HepG2 (cell line): ENCODE measurements at regions not wholly inside any gene's neighbourhood (a gene's known extent, or its start where the extent isn't known, plus 50 kb on each side); places are given as distances from the start of the nearest gene placed in this dataset.

Source experiments
- ATAC-seq: fragments of 200-7000 bp; cut with Tn5 transposase; 3 replicates; pipeline ENCODE4 v1.9.1; 2020; ENCODE audit warnings: mild to moderate bottlenecking, moderate library complexity
- BruUV-seq: library from RNA; stranded (reverse); fragments of 400-500 nt; replicated peaks from 2 replicates; lab custom pipeline; 2021; lab: Mats Ljungman, UMichigan
- CTCF ChIA-PET: fragments of 300-600 bp; formaldehyde crosslinking; extraction: SDS; loops from one replicate; lab custom pipeline; 2021; ENCODE audit warnings: low total read pairs, inconsistent platforms, low intra/inter-chr PET ratio; lab: Yijun Ruan, JAX
- POLR2A ChIA-PET: fragments of 350-600 bp; sonication (Branson Sonifier 250); formaldehyde crosslinking; loops from one replicate; lab custom pipeline; 2020; ENCODE audit warnings: antibody characterized with exemption, inconsistent platforms; lab: Yijun Ruan, JAX
- DNase-seq: peaks from one replicate; pipeline ENCODE4 v3.0.0-alpha.2; 2015; ENCODE audit warnings: low spot score
- FAIRE-seq: peaks from 3 replicates; lab custom pipeline; 2011; peaks lifted over from hg19 to GRCh38; lab: Jason Lieb, UNC
- H2AFZ ChIP-seq: one replicate; pipeline ENCODE4 v1.6.1; 2011; ENCODE audit warnings: low read length, inconsistent platforms
- H3K27ac ChIP-seq: fragments of 300-600 bp; 3 replicates; pipeline ENCODE4 v1.8.0; 2011; ENCODE audit warnings: mixed run types, mild to moderate bottlenecking, mixed read lengths, low read length, inconsistent platforms; ENCODE audit not compliant: insufficient read depth; ENCODE audit errors: extremely low read length
- H3K27me3 ChIP-seq, 2 experiments: fragments of 200-600 bp in 1 of 2; 2 replicates in 1 of 2; 3 replicates in 1 of 2; pipeline versions ENCODE4 v1.6.0 to v1.8.0; 2011; ENCODE audit warnings: low read length in 2 of 2, mild to moderate bottlenecking in 2 of 2, moderate library complexity in 2 of 2, inconsistent platforms in 1 of 2; ENCODE audit not compliant: insufficient read depth in 2 of 2, control insufficient read depth in 1 of 2
- H3K36me3 ChIP-seq, 2 experiments: fragments of 200-600 bp in 1 of 2; replicated peaks in 1 of 2; 2 replicates in 1 of 2; 3 replicates in 1 of 2; pipeline versions ENCODE4 v1.5.1 to v1.8.0; 2011; ENCODE audit warnings: low read length in 2 of 2, inconsistent platforms in 1 of 2; ENCODE audit not compliant: insufficient read depth in 2 of 2, control insufficient read depth in 1 of 2
- H3K4me1 ChIP-seq: 2 replicates; pipeline ENCODE4 v1.5.1; 2012; ENCODE audit warnings: low read length, inconsistent platforms; ENCODE audit not compliant: insufficient read depth
- H3K4me2 ChIP-seq: 2 replicates; pipeline ENCODE4 v1.6.0; 2011; ENCODE audit warnings: low read depth, low read length, inconsistent platforms
- H3K4me3 ChIP-seq, 3 experiments: fragments of 200-600 bp in 1 of 3; sonication (generic), shearing (Covaris generic) in 1 of 3; replicated peaks in 1 of 3; 2 replicates each; pipeline ENCODE4 v1.5.1; 2011 to 2016; ENCODE audit warnings: low read length in 3 of 3, inconsistent platforms in 2 of 3, low read depth in 2 of 3, mild to moderate bottlenecking in 2 of 3, control low read depth in 1 of 3, mixed read lengths in 1 of 3; ENCODE audit not compliant: insufficient read depth in 1 of 3
- H3K79me2 ChIP-seq: one replicate; pipeline ENCODE4 v1.6.1; 2011; ENCODE audit warnings: low read length, inconsistent platforms; ENCODE audit not compliant: insufficient read depth
- H3K9ac ChIP-seq: 2 replicates; pipeline ENCODE4 v1.6.0; 2011; ENCODE audit warnings: mild to moderate bottlenecking, low read depth, low read length, inconsistent platforms; ENCODE audit not compliant: insufficient read depth
- H3K9me3 ChIP-seq: 2 replicates; pipeline ENCODE4 v1.5.1; 2012; ENCODE audit warnings: mild to moderate bottlenecking, low read length
- H4K20me1 ChIP-seq: 2 replicates; pipeline ENCODE4 v1.6.0; 2011; ENCODE audit warnings: inconsistent platforms, mild to moderate bottlenecking, low read length, moderate library complexity; ENCODE audit not compliant: insufficient read depth
- ELF4 ChIP-seq: sonication (generic); formaldehyde crosslinking; IDR thresholded peaks from 2 replicates; pipeline ENCODE4 v1.5.0; 2020; ENCODE audit warnings: missing genetic modification reagents, mild to moderate bottlenecking, moderate library complexity, borderline replicate concordance
- MEF2D ChIP-seq: sonication (generic); formaldehyde crosslinking; IDR thresholded peaks from 2 replicates; pipeline ENCODE4 v1.5.1; 2020; ENCODE audit warnings: mild to moderate bottlenecking, missing genetic modification reagents
- ONECUT2 ChIP-seq: sonication (generic); formaldehyde crosslinking; IDR thresholded peaks from 2 replicates; pipeline ENCODE4 v1.4.0; 2020; ENCODE audit warnings: missing genetic modification reagents
- SP1 ChIP-seq, 2 experiments: fragments of 450-650 bp in 1 of 2; sonication (generic) in 1 of 2; formaldehyde crosslinking in 1 of 2; IDR thresholded peaks; 2 replicates each; pipeline versions ENCODE4 v1.4.0 to v1.6.1; 2016 to 2020; ENCODE audit warnings: missing genetic modification reagents in 1 of 2
- TBP ChIP-seq: sonication (generic); formaldehyde crosslinking; IDR thresholded peaks from 2 replicates; pipeline ENCODE4 v1.5.0; 2020; ENCODE audit warnings: missing genetic modification reagents
- XBP1 ChIP-seq: sonication (generic); formaldehyde crosslinking; IDR thresholded peaks from 2 replicates; pipeline ENCODE4 v1.5.0; 2020; ENCODE audit warnings: missing genetic modification reagents
- ZNF562 ChIP-seq: sonication (generic); formaldehyde crosslinking; IDR thresholded peaks from 2 replicates; pipeline ENCODE4 v1.8.0; 2022; ENCODE audit warnings: missing genetic modification reagents, borderline replicate concordance
- ZNF616 ChIP-seq: sonication (generic); formaldehyde crosslinking; IDR thresholded peaks from 2 replicates; pipeline ENCODE4 v1.5.0; 2020; ENCODE audit warnings: low read depth, mild to moderate bottlenecking, missing genetic modification reagents
- WGBS: methylation state at CpG from one replicate; pipeline ENCODE4 v1.1.6; 2017; ENCODE audit warnings: low lambda C conversion rate; 5-methylcytosine and 5-hydroxymethylcytosine counted together
- in situ Hi-C: cut with HindIII; loops from 2 replicates; pipeline ENCODE4 v1.10.0; 2017; ENCODE audit warnings: low pct_unique_long_range_greater_than_20kb; ENCODE audit not compliant: extremely low pct_ligation_motif_present
- intact Hi-C: fragments of 100-400 bp; cut with micrococcal nuclease; formaldehyde crosslinking; loops from one replicate; pipeline ENCODE4 v1.10.0; 2022; ENCODE audit not compliant: unreplicated experiment
- TF ChIP-seq, protein P1 (sequence below): sonication (generic); formaldehyde crosslinking; IDR thresholded peaks from 2 replicates; pipeline ENCODE4 v1.5.1; 2020; ENCODE audit warnings: missing genetic modification reagents, mild to moderate bottlenecking, borderline replicate concordance
- TF ChIP-seq, protein P2 (sequence below): sonication (generic); formaldehyde crosslinking; IDR thresholded peaks from 2 replicates; pipeline ENCODE4 v1.5.0; 2020; ENCODE audit warnings: missing genetic modification reagents, mild to moderate bottlenecking, borderline replicate concordance
- TF ChIP-seq, protein P3 (sequence below): sonication (generic); formaldehyde crosslinking; IDR thresholded peaks from 2 replicates; pipeline ENCODE4 v1.5.0; 2020; ENCODE audit warnings: mild to moderate bottlenecking, missing genetic modification reagents, borderline replicate concordance

GRCh38 chr7:26562841-26563240, 271.2 kb downstream of the SNX10 start:
- intact Hi-C loops: no loop called here
- TF ChIP-seq SP1 (IDR thresholded peaks at IDR 0.05) (no peak), SP1 (CRISPR knock-in tag; IDR thresholded peaks at IDR 0.05) (no peak), TBP (CRISPR knock-in tag) (no peak), ONECUT2 (CRISPR knock-in tag) (no peak), ZNF616 (CRISPR knock-in tag) (no peak), XBP1 (no peak), ZNF562 (CRISPR knock-in tag) (no peak), ELF4 (CRISPR knock-in tag) (no peak), MEF2D (CRISPR knock-in tag) (no peak)
- TF ChIP-seq, protein P1, sequence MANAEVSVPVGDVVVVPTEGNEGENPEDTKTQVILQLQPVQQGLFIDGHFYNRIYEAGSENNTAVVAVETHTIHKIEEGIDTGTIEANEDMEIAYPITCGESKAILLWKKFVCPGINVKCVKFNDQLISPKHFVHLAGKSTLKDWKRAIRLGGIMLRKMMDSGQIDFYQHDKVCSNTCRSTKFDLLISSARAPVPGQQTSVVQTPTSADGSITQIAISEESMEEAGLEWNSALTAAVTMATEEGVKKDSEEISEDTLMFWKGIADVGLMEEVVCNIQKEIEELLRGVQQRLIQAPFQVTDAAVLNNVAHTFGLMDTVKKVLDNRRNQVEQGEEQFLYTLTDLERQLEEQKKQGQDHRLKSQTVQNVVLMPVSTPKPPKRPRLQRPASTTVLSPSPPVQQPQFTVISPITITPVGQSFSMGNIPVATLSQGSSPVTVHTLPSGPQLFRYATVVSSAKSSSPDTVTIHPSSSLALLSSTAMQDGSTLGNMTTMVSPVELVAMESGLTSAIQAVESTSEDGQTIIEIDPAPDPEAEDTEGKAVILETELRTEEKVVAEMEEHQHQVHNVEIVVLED (CRISPR knock-in tag): no peak
- TF ChIP-seq, protein P2, sequence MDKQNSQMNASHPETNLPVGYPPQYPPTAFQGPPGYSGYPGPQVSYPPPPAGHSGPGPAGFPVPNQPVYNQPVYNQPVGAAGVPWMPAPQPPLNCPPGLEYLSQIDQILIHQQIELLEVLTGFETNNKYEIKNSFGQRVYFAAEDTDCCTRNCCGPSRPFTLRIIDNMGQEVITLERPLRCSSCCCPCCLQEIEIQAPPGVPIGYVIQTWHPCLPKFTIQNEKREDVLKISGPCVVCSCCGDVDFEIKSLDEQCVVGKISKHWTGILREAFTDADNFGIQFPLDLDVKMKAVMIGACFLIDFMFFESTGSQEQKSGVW (CRISPR knock-in tag): no peak
- TF ChIP-seq, protein P3, sequence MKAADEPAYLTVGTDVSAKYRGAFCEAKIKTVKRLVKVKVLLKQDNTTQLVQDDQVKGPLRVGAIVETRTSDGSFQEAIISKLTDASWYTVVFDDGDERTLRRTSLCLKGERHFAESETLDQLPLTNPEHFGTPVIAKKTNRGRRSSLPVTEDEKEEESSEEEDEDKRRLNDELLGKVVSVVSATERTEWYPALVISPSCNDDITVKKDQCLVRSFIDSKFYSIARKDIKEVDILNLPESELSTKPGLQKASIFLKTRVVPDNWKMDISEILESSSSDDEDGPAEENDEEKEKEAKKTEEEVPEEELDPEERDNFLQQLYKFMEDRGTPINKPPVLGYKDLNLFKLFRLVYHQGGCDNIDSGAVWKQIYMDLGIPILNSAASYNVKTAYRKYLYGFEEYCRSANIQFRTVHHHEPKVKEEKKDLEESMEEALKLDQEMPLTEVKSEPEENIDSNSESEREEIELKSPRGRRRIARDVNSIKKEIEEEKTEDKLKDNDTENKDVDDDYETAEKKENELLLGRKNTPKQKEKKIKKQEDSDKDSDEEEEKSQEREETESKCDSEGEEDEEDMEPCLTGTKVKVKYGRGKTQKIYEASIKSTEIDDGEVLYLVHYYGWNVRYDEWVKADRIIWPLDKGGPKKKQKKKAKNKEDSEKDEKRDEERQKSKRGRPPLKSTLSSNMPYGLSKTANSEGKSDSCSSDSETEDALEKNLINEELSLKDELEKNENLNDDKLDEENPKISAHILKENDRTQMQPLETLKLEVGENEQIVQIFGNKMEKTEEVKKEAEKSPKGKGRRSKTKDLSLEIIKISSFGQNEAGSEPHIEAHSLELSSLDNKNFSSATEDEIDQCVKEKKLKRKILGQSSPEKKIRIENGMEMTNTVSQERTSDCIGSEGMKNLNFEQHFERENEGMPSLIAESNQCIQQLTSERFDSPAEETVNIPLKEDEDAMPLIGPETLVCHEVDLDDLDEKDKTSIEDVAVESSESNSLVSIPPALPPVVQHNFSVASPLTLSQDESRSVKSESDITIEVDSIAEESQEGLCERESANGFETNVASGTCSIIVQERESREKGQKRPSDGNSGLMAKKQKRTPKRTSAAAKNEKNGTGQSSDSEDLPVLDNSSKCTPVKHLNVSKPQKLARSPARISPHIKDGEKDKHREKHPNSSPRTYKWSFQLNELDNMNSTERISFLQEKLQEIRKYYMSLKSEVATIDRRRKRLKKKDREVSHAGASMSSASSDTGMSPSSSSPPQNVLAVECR (CRISPR knock-in tag): no peak
- H2AFZ ChIP-seq: no peak overlapping the region
- BruUV-seq: no TSS peak
- H3K9me3 ChIP-seq: no peaks in the 10 kb centered on the region
- ATAC-seq (no peak), FAIRE-seq (no peak), DNase-seq (no peak)
- in situ Hi-C loops: no loop called here
- H3K27ac ChIP-seq: no peak overlapping the region
- H3K4me1 ChIP-seq: peaks cover 6% of the 10 kb centered on the region; the same call in 1 of the 2 replicates
- no peaks in the 10 kb centered on the region for H4K20me1 ChIP-seq
- H3K79me2 ChIP-seq: no peaks in the 10 kb centered on the region
- CTCF ChIA-PET: no interaction called here
- H3K4me2 ChIP-seq: no peak overlapping the region
- WGBS: 18% methylated on average over 3 of the region's 3 CpGs
- H3K36me3 ChIP-seq: no peaks in the 10 kb centered on the region
- POLR2A ChIA-PET: no interaction called here
- H3K4me3 ChIP-seq: no peak overlapping the region
- H3K9ac ChIP-seq: no peak overlapping the region
- H3K27me3 ChIP-seq: no peaks in the 10 kb centered on the region; a peak in 1 of 5 replicates
